GM18951 (cell line): ENCODE measurements at regions not wholly inside any gene's neighbourhood (a gene's known extent, or its start where the extent isn't known, plus 50 kb on each side); places are given as distances from the start of the nearest gene placed in this dataset.

Experiments used
- POLR2A ChIP-seq: IDR thresholded peaks from 4 replicates; pipeline ENCODE4 v1.6.1; 2011; ENCODE audit warnings: mild to moderate bottlenecking; ENCODE audit not compliant: insufficient read length, insufficient read depth; ENCODE audit errors: extremely low read depth
- in situ Hi-C: fragments of 300-500 bp; cut with MboI; formaldehyde crosslinking; loops from one replicate; pipeline ENCODE4 v1.12.0; 2022; ENCODE audit warnings: low sequenced_read_pairs, mixed read lengths, inconsistent platforms; ENCODE audit not compliant: unreplicated experiment

DNA sequence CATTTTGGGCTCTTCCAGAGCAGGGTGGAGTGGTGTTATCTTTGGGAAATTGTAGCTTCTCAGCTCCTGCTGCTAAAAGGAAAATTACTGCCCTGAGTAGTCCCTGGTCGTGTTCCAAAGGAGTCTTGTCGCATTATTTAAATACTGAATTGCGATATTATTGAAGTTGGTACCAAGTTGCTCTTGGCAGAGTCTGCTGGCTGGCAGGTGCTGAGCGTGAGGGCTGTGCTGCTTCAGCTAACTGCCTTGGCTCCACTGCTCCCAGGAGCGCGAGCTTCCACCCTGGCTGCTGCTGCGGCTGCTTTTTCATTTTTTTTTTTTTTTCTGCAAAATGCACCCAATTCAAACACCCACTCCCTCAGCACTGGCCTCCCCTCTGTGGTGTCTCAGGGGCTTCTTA lies 289.8 kb downstream of the MAF start:
- in situ Hi-C loops, result no loop called here
- TF ChIP-seq POLR2A, result no peak

DNA sequence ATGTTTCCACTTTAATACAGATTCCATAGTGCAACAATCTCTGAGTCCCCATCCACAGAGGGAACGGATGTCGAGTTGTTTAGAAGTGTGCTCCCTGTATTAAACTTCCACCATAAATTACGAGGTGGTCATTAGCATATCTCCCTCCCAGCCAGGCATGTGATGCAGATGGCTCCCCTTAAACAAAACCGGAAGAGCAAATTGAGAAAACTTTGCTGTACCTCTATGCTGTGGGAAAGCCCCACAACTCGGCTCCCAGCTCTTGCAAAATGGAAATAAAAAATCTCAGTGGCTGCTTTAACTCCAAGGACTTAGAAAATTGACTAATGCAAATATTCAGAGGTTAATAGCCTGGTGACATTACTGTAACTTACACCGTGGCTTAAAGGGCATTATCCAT lies 290.9 kb downstream of the MAF start:
- in situ Hi-C loops, result no loop called here
- no peak for TF ChIP-seq POLR2A

DNA sequence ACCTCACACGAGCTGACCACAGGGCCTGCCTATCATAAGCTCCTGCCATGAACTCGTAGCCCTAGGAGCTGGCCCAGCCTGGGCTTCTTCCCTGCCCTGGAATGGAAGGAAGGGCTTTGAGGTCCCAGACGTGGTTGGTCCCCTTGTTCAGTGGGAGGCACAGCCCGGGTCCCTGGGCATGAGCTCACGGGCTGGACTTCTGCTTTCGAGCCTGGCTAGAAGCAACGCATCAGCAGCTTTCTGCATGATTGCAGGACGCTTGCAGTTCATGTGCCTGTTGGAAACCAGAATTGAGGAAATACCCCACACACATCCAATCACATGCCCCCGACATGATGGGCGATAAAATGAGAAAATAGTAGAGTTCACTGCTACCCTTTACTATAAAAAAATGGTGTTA lies 293.3 kb downstream of the MAF start:
- in situ Hi-C loops, result no loop called here
- TF ChIP-seq POLR2A, result no peak

DNA sequence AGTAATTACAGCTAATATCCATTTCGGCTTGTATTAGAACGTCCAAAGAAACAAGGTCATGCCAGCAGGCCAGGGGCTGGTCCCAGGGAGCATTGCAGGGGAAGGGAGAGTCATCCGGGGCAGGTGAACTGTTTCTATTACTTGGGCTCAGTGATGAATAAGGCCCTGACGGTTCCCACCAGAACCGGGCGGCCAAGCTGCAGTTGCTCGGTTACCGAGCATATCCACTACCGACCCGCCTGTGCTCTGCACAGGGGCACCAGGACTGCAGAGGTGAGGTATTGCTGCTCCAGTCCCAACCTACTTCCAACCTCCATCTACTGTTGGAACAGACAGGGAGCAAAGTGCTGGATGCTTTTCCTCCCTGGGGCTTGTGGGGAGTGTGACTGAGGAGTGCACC lies 295.5 kb downstream of the MAF start:
- in situ Hi-C loops, result no loop called here
- TF ChIP-seq POLR2A, result no peak

DNA sequence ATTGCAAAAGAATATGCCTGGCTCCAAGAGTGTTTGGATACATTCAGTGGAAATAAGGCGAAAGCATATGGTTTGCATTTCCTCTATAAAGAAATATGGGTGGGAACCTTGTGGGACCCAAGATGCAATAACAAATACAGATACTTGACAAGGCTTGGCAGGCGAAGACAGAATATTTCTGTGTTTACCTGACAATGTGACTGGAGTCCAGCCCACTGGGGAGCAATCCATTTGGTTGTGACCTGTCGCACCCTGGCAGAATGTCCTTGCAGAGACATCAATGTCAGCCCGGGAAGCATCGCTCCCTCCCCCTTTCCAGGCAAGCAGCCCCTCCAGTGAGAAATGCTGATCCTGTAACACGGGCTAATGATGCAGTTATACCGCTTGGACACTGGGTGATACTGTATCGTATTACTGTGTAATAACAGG lies 296.6 kb downstream of the MAF start:
- in situ Hi-C loops, result no loop called here
- TF ChIP-seq POLR2A, result no peak

DNA sequence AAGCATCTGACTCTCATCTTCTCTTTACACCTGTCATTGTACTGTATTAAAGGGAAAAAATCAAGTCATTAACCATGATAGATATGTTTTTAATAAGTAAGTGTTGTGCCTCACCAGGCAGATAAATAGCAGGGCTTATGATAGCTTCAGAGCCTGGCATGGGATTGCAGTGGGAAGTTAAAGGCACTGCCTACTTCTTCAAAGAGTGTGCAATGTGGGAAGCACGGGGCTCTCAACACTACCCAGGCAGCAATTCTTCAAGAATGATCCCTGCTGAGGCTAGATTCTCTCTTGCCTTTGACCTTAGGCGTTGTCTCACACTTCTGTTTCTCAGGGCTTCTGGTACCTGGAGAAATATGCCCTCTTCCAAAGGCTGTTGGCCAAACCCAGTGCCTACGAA lies 297.3 kb downstream of the MAF start:
- in situ Hi-C loops, result no loop called here

DNA sequence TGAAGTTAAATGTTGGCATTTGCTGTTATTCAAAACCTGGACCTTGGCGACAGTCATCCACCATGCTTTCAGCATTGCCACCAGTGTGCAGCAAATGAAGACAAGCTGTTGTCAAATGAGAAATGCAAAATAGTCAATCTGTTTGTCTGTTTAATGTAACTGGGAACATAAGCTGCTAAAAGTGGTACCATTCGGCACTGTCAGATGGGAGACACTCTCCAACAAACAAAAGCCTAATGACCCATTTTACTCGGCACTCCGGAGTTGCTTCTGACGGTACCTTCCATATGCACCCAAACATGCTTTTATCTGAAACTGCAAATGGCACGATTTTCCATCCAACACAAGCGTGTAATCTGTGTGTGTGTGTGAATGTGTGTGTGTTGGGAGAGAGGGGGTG lies 297.8 kb downstream of the MAF start:
- TF ChIP-seq POLR2A, result no peak

More for the DNA sequence above, 297.3 kb downstream of the MAF start:
- TF ChIP-seq POLR2A, result no peak

DNA sequence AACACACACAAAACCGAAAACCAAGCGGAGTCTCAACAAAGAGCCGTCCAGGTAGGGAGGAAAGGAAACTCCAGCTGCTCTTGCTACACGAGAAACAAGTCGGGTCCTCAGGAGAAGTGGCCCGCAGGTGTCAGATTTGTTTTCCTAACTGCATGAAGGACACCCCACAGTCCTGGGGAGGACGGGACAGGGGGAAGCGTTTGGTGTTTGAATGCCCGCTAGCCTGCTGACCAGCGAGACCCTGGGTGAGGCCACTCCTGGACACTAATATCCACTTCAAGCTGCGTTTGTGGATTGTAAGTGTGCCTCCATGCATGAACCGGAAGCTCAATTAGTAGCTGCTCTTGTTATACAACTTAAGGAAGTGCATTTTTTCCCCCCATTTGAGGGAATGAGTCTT lies 299.5 kb downstream of the MAF start:
- TF ChIP-seq POLR2A, result no peak

More for the DNA sequence above, 297.8 kb downstream of the MAF start:
- in situ Hi-C loops, result no loop called here

DNA sequence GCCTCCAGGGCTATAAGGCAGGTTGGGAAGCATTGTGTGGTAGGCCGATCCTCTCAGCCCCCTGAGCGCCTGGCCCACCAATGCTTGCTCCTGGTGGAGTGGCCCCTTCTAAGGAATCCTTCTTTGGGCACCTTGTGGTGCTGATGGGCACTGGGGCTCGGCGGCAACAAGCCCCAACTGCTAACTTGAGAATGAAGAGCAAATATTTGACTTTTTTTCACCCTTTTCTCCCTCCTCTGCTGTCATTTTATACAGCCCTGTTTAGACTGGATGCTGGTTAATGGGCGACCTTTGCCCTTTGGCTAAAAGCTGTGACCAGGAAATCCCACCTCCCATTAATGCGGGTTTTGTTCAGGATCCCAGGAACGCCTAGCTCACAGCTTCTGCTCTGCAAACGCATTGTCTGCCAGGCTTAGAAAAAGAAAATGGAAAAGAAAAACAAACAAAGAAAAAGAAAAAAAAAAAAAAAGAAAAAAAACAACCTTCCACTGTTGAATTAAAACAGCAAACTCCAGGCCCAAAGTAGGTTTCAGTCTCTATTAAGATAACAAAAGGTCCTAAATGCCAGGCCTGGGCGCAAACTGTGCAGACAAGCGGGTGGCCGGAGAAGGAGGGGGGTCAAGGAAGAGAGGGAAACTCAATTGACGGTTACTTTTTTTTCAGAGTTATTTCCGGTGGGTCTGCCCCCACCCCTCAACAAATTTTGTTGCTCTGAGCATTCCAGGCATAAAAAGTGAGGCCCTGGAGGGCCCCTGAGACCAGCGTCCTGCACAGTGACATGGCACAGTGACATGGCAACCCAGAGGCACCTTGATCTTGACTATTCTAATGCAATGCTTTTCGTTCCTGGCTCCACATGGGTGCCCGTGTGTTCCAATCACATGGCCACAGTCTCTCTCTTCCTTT lies 301.4 kb downstream of the MAF start:
- in situ Hi-C loops, result no loop called here
- no peak for TF ChIP-seq POLR2A

More for the DNA sequence above, 299.5 kb downstream of the MAF start:
- in situ Hi-C loops, result no loop called here

DNA sequence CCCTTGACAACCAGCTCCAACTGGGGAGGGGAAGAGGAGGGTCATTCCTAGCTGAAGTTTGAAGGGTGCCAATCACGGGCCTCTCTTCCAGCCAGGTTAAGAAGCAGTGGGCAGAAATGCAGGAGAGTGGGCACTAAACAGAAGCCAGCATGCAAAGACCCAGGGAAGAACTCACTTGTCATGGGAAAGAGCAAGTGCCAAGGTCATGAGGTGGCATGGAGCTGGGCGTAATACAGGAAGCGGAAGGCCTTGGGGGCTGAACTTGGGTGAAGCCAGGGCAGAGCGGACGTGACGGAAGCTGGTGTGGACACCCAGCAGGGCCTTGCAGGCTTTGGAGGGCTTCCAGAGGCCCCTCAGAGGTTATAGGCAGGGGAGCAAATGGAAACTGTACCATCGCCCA lies 302.1 kb downstream of the MAF start:
- no peak for TF ChIP-seq POLR2A
- in situ Hi-C loops, result no loop called here

DNA sequence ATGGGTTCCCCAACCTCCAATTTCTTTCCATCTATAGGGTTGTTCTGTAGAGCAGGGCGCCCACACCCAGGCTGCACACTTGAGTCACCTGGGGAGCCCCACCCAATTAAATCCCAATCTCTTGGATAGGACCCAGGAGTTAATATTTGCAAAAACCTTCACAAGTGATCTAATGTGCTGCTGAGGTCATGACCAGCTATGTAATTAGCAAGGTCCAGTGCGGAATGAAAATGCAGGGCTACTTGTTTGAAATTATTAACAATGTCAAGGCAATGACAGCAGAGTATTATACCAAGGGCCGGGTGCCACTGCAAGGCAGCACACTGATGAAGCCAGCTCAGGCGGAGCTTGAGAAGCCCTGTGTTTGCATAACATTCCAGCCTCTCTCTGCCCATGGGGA lies 302.7 kb downstream of the MAF start:
- TF ChIP-seq POLR2A, result no peak
- in situ Hi-C loops, result no loop called here

DNA sequence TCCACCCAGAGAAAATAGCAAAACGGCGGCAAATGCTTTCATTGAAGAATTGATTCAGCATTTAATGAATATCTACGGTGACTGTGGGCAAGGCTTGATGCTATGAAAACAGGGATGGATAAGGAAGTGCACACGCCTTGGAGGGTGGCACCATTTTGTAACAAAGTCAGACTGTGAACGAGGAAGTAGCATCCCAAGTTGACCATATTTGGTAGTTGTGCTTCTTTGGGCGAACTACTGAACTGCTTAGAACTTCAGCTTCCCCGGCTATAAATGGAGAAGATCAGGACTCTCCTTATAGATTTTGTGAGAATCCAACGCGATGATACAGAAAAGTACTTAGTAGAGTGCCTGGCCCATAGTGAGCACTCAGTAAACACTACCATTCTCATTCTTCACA lies 303.2 kb downstream of the MAF start:
- no peak for TF ChIP-seq POLR2A
- in situ Hi-C loops, result no loop called here

DNA sequence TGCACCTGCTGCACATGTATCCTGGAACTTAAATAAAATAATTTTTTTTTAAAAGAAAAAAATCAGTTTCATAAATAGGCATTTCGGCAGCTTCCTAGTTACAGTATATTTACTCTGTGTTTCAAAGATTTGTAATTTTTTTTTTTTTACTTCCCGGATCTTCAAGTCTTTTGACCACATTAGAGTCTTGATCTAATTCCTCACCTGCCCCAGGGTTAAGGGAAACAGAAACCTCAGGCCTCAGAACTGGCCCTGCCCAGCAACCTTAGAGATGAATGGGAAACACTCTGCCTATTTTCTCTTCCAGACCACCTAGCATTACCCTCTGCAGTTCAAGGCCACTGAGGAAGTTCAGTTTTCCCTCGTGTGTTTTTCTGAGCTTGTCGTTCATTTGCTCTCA lies 304.0 kb downstream of the MAF start:
- in situ Hi-C loops, result no loop called here
- TF ChIP-seq POLR2A, result no peak

DNA sequence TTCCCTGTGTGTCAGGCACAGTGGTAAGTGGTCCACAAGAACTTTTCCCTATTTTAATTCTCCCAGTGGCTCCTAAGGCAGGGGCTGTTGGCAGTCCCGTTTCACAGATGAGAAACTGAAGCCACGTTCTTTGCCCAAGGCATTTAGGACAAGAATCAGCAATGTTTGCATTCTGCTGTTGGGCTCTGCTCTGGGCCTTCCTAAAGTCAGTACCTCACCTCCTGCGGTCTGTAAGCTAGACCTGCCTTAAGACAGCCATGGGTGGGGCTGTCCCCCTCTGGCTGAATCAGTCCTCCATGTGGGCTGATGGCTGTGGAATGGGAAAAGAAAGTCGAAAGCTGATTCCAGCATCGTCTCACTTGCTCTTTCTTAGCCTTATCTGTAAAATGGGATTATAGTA lies 304.8 kb downstream of the MAF start:
- in situ Hi-C loops, result no loop called here
- TF ChIP-seq POLR2A, result no peak
